HG03354 (cell line): ENCODE measurements at regions not wholly inside any gene's neighbourhood (a gene's known extent, or its start where the extent isn't known, plus 50 kb on each side); places are given as distances from the start of the nearest gene placed in this dataset.

Experiments used
- ATAC-seq: cut with Tn5 transposase; IDR thresholded peaks from one replicate; pipeline ENCODE4 v1.9.1; 2021; ENCODE audit warnings: mild to moderate bottlenecking; ENCODE audit not compliant: unreplicated experiment, poor library complexity, severe bottlenecking

- peak; percentile 46 for ATAC-seq
These were observed 111.2 kb upstream of the STT3B start for GRCh38 chr3:31421314-31422048.

DNA sequence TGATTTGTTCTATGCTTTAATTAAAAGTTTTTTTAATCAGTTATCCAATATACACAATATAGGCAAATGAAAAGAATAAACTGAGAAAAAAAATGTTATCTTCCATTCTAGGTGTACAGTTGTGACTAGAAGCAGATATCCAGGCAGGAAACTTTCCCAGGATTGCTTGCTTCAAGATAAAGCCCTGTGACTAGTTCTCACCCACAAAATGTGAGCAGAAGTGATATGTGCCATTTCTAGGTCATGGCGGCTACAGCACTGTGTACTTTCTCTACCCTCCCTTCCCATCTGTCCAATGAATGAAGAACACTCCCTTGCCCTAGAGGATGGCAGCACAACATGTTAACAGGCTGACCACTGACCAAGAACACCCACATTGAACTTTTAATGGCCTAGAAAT lies 110.5 kb upstream of the STT3B start:
- ATAC-seq, result no peak

GRCh38 chr3:31423482-31423881 lies 109.2 kb upstream of the STT3B start:
- no peak for ATAC-seq

DNA sequence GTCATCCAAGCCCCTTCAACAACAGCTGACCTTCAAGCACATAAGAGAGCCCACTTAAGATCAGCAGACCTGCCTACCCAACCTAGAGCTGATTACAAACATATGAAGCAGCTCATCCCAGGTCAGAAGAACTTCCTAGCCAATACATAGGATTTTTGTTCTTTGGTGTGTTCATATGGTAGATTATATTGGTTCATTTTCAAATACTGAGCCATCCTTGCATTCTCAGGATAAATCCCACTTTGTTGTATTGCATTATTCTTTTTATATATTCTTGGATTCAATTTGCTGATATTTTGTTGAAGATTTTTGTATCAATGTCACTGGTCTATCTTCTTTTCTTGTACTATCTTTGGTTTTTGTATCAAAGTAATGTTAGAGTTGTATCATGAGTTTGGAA lies 107.3 kb upstream of the STT3B start:
- no peak for ATAC-seq

DNA sequence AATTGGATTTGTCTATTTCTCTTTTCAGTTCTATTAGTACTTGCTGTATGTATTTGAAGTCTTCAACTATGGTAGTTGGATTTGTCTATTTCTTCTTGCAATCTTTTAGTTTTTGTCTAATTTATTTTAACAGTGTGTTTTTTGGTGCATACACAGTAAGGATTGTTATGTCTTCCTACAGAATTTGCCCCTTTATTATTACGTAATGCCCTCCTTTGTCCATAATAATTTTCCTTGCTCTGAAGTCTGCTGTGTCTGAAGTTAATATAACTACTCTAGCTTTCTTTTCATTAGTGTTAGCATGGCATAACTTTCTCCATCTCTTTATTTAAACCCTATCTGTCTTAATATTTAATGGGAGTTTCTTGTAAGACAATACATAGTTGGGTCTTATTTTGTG lies 105.1 kb upstream of the STT3B start:
- no peak for ATAC-seq

GRCh38 chr3:31431321-31431720 lies 101.4 kb upstream of the STT3B start:
- no peak for ATAC-seq

DNA sequence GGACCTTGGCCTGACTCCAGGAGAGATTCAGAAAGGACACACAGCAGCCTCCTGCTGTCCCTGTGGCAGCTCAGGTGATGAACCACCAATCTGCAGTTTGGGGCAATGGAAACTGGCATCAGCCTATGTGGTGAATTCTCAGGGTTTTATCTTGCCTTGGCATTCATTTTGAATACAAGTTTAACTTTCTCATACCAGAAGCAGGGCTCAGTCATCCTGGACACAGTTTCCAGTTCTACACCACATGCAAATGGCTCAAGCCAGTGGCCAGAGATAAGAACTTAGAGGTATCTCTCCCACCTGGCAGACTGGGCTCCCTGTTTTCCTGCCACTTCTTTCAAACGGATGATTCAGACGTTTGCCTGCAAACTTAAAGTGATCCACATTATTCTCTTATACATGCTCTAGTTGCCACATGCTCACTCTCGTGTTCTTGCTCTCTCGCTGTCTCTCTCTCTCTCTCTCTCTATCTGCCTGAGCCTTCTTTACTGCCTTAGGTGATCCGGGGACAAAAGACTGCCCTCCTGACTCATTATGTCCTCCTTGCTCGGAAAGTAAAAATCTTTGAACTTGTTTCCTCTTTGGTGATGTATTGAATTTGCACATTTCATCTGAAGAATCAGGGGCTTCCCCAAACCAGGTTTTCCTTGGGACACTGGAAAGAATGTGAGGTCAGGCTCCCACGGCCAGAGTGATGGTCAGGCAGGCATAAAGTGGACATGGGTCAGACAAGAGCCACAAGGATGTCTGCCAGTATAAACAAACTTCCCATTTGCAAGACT lies 99.6 kb upstream of the STT3B start:
- ATAC-seq, result no peak

DNA sequence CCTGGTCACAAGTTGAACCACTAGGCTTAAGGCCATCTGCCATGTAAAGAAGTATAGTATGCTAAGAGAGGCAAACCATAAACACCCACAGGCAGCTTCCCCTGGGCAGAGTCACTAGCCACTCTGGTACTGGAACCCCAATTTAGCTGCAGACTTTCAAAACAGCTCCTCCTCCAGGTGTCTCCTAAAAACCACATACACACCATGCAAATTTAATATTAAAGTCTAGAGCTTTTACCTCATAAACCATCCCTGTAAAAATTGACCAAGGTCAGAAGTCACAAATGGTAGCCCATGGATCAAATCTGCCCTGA lies 99.1 kb upstream of the STT3B start:
- peak; percentile 43 for ATAC-seq

DNA sequence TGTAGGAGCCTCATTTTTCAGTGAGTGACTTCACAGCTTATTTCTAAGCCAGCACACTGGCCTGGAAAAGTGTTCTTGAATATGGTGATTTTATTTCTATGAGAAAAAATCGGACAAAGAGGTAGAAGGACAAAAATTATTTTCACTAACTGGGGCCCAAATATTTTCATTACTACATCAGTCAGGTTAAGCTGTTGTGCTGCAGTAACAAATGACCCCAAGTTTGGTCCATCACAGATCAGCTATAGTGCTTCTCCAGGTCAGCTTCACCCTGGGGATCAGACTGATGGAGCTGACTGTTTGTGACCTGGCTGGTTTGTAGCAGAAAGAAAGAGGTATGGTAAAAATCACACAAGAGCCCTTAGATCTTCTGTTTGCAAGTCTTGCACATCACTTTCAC lies 97.9 kb upstream of the STT3B start:
- no peak for ATAC-seq

DNA sequence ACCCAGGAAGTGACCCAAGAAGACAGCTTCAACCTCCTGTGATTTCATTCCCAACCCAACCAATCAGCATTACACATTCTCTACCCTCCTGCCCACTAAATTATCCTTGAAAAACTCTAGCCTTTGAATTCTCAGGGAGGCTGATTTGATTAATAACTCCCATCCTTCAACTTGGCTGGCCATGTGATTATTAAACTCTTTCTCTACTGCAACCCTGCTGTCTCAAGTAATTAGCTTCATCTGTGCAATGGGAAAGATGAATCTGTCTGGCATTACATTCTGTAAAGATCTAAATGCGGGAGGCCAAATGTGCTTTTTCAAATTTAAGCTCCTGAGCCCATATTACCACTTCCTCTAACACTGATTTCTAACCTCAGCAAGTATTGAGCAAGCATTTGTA lies 95.9 kb upstream of the STT3B start:
- ATAC-seq, result no peak

GRCh38 chr3:31438742-31439141 lies 94.0 kb upstream of the STT3B start:
- no peak for ATAC-seq

- no peak for ATAC-seq
These were observed 92.6 kb upstream of the STT3B start for GRCh38 chr3:31439890-31440750.

- no peak for ATAC-seq
These were observed 91.8 kb upstream of the STT3B start for GRCh38 chr3:31440878-31441277.

GRCh38 chr3:31442755-31443154 lies 90.0 kb upstream of the STT3B start:
- ATAC-seq, result no peak

DNA sequence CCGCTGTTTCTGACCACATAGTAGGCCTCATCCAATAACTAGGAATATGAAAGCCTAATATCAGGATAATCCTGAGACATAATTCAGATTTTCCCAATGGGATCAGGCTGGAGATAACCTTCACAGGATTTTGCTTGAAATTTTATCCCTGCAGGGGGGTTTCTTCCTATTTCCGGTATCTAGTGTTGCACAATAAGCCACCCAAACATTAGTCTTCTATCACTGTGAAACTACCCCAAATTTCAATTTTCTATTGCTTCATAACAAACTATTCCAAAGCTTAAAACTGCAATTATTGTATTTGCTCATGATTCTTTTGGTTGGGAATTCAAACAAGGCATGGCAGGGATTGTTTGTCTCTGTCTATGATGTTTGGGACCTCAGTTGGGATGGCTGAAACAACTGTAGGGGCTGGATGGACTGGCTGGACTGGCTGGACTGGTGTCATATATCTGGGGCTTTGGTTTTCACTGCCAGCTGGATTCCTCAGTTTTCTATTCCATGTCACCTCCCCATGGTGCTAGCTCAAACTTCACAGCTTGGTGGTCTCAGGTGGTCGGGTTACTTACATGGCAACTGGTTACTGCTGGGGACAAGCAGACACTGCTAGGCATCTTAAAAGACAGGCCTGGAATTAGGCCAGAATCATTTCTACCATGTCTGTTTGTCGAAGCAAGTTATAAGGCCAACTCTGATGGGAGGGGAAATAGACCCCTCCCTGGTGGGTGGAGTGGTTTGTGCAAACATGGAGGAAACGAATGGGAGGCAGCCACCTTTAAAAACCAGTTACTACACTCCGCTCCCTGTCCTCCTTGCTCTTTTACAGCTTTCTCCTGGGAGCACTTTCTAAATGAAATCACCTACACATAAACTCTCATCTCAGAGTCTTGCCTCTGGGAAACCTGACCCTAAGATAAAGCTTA lies 88.2 kb upstream of the STT3B start:
- no peak for ATAC-seq

DNA sequence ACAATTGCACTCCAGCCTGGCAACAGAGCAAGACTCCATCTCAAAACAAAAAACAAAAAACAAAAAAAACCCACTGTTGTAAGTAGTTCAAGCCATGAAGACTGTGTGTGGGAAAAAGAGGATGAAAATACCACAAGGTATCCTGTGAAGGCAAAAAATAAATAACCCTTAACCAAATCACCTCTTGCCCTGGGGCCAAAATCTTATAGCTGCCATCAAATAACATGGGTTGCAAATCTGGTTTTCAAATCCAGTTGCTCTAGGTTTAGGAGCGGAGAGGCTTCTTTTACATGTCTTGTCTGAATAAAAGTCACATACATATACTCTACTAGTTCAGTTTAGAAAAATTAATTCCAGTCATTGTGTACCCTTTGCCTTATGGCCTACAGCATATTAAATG lies 87.0 kb upstream of the STT3B start:
- ATAC-seq, result no peak

DNA sequence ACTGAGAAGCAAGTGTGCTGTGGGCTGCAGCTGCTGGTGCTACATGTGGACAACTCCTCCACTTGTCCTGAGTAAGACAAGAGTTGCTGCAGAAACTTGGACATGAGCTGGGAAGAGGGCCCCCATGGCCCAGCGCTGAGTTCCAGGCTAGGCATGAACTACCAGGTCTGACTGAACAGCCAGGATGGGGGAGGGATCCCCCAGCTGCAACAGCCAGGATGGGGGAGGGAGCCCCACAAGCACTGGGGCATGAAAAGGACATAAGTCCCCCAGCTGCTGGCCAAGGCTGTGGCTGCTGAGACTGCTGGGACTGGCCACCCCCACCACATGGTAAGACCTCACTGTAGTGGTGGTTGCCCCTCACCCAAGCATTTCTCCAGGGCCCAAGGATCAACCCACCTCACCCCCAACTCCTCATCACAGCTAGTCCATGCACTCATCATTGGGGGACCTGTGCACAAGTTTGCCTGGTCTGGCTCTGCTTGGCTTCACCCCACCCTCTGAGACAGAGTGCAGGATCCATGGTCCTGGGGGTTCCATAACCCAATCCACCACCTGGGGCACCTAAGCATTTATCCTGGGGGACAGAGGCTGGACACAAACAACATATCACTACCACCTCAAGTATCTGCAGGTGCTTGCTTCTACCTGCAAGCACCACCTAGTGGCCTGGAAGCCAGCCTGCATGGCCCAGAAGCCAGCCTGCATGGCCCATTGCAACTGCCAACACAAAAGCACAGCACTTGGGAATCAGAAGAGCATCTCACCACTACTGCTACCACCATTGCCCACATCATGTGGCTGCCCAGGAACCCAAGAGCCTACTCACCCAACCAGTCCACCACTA lies 84.5 kb upstream of the STT3B start:
- peak; percentile 79 for ATAC-seq

GRCh38 chr3:31448882-31449243 lies 83.9 kb upstream of the STT3B start:
- peak; percentile 36 for ATAC-seq

DNA sequence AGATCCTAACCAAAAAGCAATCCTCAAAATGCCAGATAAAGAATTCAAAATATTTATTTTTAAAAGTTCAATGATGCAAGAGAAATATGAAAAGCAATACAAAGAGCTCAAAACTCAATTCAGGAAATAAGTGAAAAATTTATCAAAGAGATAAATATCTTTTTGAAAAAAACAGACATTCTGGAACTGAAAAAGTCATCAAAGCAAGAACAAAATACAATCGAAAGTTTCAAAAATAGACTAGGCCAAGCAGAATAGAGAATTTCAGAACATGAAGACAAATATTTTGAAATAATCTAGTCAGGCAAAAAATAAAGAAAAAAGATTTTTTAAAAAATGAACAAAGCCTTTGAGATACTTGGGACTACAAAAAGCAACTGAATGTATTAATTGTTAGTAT lies 83.4 kb upstream of the STT3B start:
- no peak for ATAC-seq
